ENCODE measurements at regions not wholly inside any gene's neighbourhood (a gene's known extent, or its start where the extent isn't known, plus 50 kb on each side); places are given as distances from the start of the nearest gene placed in this dataset.

- Histone ChIP-seq H3K14ac (ENCODE audit: insufficient read depth, low read length) (no peak overlapping the region), H3K9ac (ENCODE audit: extremely low read depth, insufficient read length, low read length) (no peak overlapping the region), H3K27me3 (ENCODE audit: insufficient read depth, low read length) (no peaks in the 10 kb centered on the region), H2BK120ac (ENCODE audit: low read depth, low read length, poor library complexity, severe bottlenecking) (no peak overlapping the region), H2BK15ac (ENCODE audit: low read depth, low read length) (no peak overlapping the region), H3K56ac (ENCODE audit: insufficient read length, low read depth, low read length) (no peak overlapping the region), H3T11ph (ENCODE audit: low read length) (no peak overlapping the region), H3K79me1 (ENCODE audit: insufficient read depth, low read depth, low read length, poor library complexity, severe bottlenecking) (no peaks in the 10 kb centered on the region), H3K23me2 (ENCODE audit: insufficient read length, low read depth, low read length, poor library complexity, severe bottlenecking) (no peaks in the 10 kb centered on the region), H3K79me2 (ENCODE audit: insufficient read depth, low read length) (no peaks in the 10 kb centered on the region), H3K18ac (ENCODE audit: insufficient read length, low read depth, low read length) (no peak overlapping the region), H3K9me3 (ENCODE audit: control insufficient read depth, low read depth, low read length) (no peaks in the 10 kb centered on the region), H2AFZ (ENCODE audit: low read length) (no peak overlapping the region), H3K23ac (ENCODE audit: insufficient read length, low read depth, low read length) (no peak overlapping the region), H4K91ac (ENCODE audit: insufficient read length, low read depth, low read length) (no peak overlapping the region), H4K20me1 (ENCODE audit: control insufficient read depth, insufficient read depth, insufficient read length) (no peaks in the 10 kb centered on the region), H3K4me2 (ENCODE audit: insufficient read depth, insufficient read length, low read length) (peak overlapping the region; percentile 16), H3K4ac (ENCODE audit: low read depth, low read length) (no peak overlapping the region), H2BK20ac (ENCODE audit: low read depth, low read length, poor library complexity, severe bottlenecking) (no peak overlapping the region), H2BK5ac (ENCODE audit: insufficient read length, low read length) (no peak overlapping the region), H4K8ac (replicated peaks; ENCODE audit: insufficient read length, low read depth, low read length) (no peak overlapping the region), H3K27ac (ENCODE audit: insufficient read length, low read depth, low read length) (no peak overlapping the region), H2AK5ac (ENCODE audit: insufficient read length, low read length) (no peak overlapping the region), H2BK12ac (ENCODE audit: insufficient read length, low read depth, low read length) (no peak overlapping the region), H4K5ac (ENCODE audit: insufficient read length, low read depth, low read length) (no peak overlapping the region), H3K4me1 (ENCODE audit: insufficient read depth, low read length) (peaks cover 9% of the 10 kb centered on the region)
- Mint-ChIP-seq H3K36me3 (ENCODE audit: insufficient read depth in 1 of 3, low read depth in 3 of 3) (no peaks in the 10 kb centered on the region), H3K9me3 (no peaks in the 10 kb centered on the region), H3K4me3 (peak overlapping the region; percentile 31 to 38; a peak in 1 of 5 replicates), H3K27ac (no peak overlapping the region; a peak in 1 of 7 replicates), H3K4me1 (peaks cover 31 to 40% of the 10 kb centered on the region in 2 experiments), H3K27me3 (ENCODE audit: low read depth) (peaks cover 5% of the 10 kb centered on the region)
- WGBS (ENCODE audit: extremely low coverage, insufficient read length, low lambda C conversion rate), result no CpG with 5 or more reads among the region's 3 CpGs
- no peak for TF ChIP-seq CTCF (conservative IDR thresholded peaks at IDR 0.05)
- DNase-seq, result no peak
These were observed 531.9 kb downstream of the TMEM182 start for GRCh38 chr2:103293742-103294077.
